ENCODE measurements at regions not wholly inside any gene's neighbourhood (a gene's known extent, or its start where the extent isn't known, plus 50 kb on each side); places are given as distances from the start of the nearest gene placed in this dataset.

DNA sequence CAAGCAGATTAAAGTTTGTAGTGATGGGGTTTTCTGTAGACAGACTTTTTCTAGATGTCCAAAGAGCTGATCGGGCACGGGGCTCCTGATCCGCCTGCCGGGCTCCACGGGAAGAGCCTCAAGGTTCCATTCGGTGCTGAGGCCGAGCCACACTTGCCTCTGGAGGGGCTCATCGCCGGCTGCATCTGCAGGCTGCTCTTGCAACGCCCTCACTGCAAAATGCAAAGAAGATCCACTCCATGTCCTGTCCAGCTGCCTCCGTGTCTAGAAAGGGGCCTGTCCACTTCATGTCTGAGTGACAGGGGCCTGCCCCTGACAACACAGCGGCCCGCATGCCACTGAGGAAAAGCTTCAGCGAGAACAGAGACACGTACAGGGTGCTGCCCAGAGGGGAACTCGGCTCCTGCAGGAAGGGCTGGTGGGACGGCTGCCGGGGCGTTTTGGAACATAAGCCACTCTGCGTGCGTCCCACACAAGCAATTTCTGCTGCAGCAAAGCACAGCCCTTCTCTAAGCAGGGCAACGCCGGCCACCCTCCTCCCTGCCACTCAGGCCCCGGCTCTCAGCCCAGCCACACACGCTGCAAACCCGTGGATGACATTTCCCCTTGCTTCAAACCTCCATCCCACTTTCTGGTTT lies 53.6 kb upstream of the CTDP1 start:
- Mint-ChIP-seq H3K9me3 (no peaks in the 10 kb centered on the region), H3K27me3 (ENCODE audit: low read depth in 3 of 3) (peaks cover 21 to 30% (median 27%) of the 10 kb centered on the region in 3 donors), H3K27ac (peak overlapping the region in 4 of 7 donors; percentile 23 to 91 (median 86)), H3K4me1 (peaks cover 21% of the 10 kb centered on the region), H3K36me3 (peaks cover 0 to 2% of the 10 kb centered on the region in 2 donors), H3K4me3 (peak overlapping the region in 1 of 2 donors; percentile 79)
- no peak overlapping the region for H3K4me3 ChIP-seq (replicated peaks in 1 of 3; ENCODE audit: low read depth in 2 of 3, low read length in 3 of 3)
- no peaks in the 10 kb centered on the region for H3K79me2 ChIP-seq (ENCODE audit: insufficient read depth, low read length)
- H3K27me3 ChIP-seq (ENCODE audit: control insufficient read depth in 2 of 2, insufficient read depth in 2 of 2, low read length in 2 of 2): peaks cover 0 to 3% of the 10 kb centered on the region in 2 donors
- no peak overlapping the region for H3K4me2 ChIP-seq (replicated peaks; ENCODE audit: extremely low read depth, low read length, poor library complexity, severe bottlenecking)
- 88% methylated on average over 21 of the region's 26 CpGs for WGBS (ENCODE audit: insufficient coverage)
- no peaks in the 10 kb centered on the region for H4K20me1 ChIP-seq (ENCODE audit: insufficient read depth, low read length)
- no peak overlapping the region for H2AFZ ChIP-seq (ENCODE audit: insufficient read depth, low read depth, low read length, poor library complexity, severe bottlenecking)
- peaks cover 20 to 27% of the 10 kb centered on the region in 2 donors for H3K4me1 ChIP-seq (ENCODE audit: control insufficient read depth in 1 of 2, insufficient read depth in 2 of 2, low read length in 2 of 2)
- peak overlapping the region; percentile 37 for H3K9ac ChIP-seq (ENCODE audit: insufficient read depth, low read length, poor library complexity, severe bottlenecking)
- no peak overlapping the region for H3K27ac ChIP-seq (ENCODE audit: low read depth in 1 of 2, low read length in 2 of 2)
- DNase-seq: no peak
- H3K9me3 ChIP-seq (replicated peaks in 1 of 2; ENCODE audit: control insufficient read depth in 1 of 2, insufficient read depth in 1 of 2, low read length in 2 of 2): no peaks in the 10 kb centered on the region
- intact Hi-C loops (cut with micrococcal nuclease): no loop called here
- no peaks in the 10 kb centered on the region for H3K36me3 ChIP-seq (replicated peaks in 1 of 2; ENCODE audit: control insufficient read depth in 1 of 2, insufficient read depth in 2 of 2, low read length in 2 of 2)
- TF ChIP-seq, protein P1, sequence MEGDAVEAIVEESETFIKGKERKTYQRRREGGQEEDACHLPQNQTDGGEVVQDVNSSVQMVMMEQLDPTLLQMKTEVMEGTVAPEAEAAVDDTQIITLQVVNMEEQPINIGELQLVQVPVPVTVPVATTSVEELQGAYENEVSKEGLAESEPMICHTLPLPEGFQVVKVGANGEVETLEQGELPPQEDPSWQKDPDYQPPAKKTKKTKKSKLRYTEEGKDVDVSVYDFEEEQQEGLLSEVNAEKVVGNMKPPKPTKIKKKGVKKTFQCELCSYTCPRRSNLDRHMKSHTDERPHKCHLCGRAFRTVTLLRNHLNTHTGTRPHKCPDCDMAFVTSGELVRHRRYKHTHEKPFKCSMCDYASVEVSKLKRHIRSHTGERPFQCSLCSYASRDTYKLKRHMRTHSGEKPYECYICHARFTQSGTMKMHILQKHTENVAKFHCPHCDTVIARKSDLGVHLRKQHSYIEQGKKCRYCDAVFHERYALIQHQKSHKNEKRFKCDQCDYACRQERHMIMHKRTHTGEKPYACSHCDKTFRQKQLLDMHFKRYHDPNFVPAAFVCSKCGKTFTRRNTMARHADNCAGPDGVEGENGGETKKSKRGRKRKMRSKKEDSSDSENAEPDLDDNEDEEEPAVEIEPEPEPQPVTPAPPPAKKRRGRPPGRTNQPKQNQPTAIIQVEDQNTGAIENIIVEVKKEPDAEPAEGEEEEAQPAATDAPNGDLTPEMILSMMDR (IDR thresholded peaks at IDR 0.05): no peak

GRCh38 chr18:79626905-79627749 lies 52.5 kb upstream of the CTDP1 start:
- H2AFZ ChIP-seq (ENCODE audit: insufficient read depth, low read depth, low read length, poor library complexity, severe bottlenecking): no peak overlapping the region
- no peak overlapping the region for H3K4me3 Mint-ChIP-seq
- intact Hi-C loops (cut with micrococcal nuclease): no loop called here
- no peak overlapping the region for H3K4me2 ChIP-seq (replicated peaks; ENCODE audit: extremely low read depth, low read length, poor library complexity, severe bottlenecking)
- DNase-seq: no peak
- H3K4me1 ChIP-seq (ENCODE audit: control insufficient read depth in 1 of 2, insufficient read depth in 2 of 2, low read length in 2 of 2): peaks cover 20 to 27% of the 10 kb centered on the region in 2 donors
- TF ChIP-seq, protein P1 (IDR thresholded peaks at IDR 0.05): no peak
- no peaks in the 10 kb centered on the region for H3K79me2 ChIP-seq (ENCODE audit: insufficient read depth, low read length)
- H3K36me3 ChIP-seq (replicated peaks in 1 of 2; ENCODE audit: control insufficient read depth in 1 of 2, insufficient read depth in 2 of 2, low read length in 2 of 2): no peaks in the 10 kb centered on the region
- H3K9me3 Mint-ChIP-seq: no peaks in the 10 kb centered on the region
- no peak overlapping the region for H3K4me3 ChIP-seq (replicated peaks in 1 of 3; ENCODE audit: low read depth in 2 of 3, low read length in 3 of 3)
- H3K27me3 ChIP-seq (ENCODE audit: control insufficient read depth in 2 of 2, insufficient read depth in 2 of 2, low read length in 2 of 2): peaks cover 0 to 3% of the 10 kb centered on the region in 2 donors
- H3K27me3 Mint-ChIP-seq (ENCODE audit: low read depth in 3 of 3): peaks cover 21 to 30% (median 24%) of the 10 kb centered on the region in 3 donors
- H3K9ac ChIP-seq (ENCODE audit: insufficient read depth, low read length, poor library complexity, severe bottlenecking): no peak overlapping the region
- H4K20me1 ChIP-seq (ENCODE audit: insufficient read depth, low read length): no peaks in the 10 kb centered on the region
- H3K27ac ChIP-seq (ENCODE audit: low read depth in 1 of 2, low read length in 2 of 2): no peak overlapping the region
- WGBS (ENCODE audit: insufficient coverage): 93% methylated on average over 42 of the region's 45 CpGs
- H3K9me3 ChIP-seq (replicated peaks in 1 of 2; ENCODE audit: control insufficient read depth in 1 of 2, insufficient read depth in 1 of 2, low read length in 2 of 2): no peaks in the 10 kb centered on the region
- peaks cover 21% of the 10 kb centered on the region for H3K4me1 Mint-ChIP-seq
- peaks cover 0 to 2% of the 10 kb centered on the region in 2 donors for H3K36me3 Mint-ChIP-seq
- no peak overlapping the region for H3K27ac Mint-ChIP-seq

All from CD14-positive monocyte (primary cell).